Ishikawa (cell line): ENCODE measurements at regions not wholly inside any gene's neighbourhood (a gene's known extent, or its start where the extent isn't known, plus 50 kb on each side); places are given as distances from the start of the nearest gene placed in this dataset.

ENCODE experiments used
- TEAD4 ChIP-seq: IDR thresholded peaks from 2 replicates; pipeline ENCODE4 v1.6.1; 2012
- TF ChIP-seq, protein P1 (sequence below): IDR thresholded peaks from 2 replicates; pipeline ENCODE4 v1.6.1; 2012; ENCODE audit warnings: low read depth, mild to moderate bottlenecking

DNA sequence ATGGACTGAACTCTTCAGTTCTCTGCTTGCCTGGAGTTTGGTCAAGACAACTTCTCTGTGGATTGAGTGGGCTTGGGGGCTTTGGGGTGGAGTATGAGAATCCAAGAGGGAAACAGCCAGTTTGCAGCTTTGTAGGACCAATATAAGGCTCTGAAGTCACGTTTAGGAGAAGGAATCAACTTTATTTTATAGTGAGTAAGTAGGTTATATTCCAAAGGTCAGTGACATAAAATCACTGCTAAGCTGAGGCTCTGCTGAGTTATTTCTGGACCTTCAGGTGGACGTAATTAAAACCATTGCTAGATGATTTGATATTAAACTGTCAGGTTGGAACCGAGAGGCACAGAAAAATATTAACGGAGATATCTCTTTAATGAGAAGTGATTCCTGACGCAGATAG is 514.4 kb downstream of the DMAC1 start:
- TF ChIP-seq, protein P1, sequence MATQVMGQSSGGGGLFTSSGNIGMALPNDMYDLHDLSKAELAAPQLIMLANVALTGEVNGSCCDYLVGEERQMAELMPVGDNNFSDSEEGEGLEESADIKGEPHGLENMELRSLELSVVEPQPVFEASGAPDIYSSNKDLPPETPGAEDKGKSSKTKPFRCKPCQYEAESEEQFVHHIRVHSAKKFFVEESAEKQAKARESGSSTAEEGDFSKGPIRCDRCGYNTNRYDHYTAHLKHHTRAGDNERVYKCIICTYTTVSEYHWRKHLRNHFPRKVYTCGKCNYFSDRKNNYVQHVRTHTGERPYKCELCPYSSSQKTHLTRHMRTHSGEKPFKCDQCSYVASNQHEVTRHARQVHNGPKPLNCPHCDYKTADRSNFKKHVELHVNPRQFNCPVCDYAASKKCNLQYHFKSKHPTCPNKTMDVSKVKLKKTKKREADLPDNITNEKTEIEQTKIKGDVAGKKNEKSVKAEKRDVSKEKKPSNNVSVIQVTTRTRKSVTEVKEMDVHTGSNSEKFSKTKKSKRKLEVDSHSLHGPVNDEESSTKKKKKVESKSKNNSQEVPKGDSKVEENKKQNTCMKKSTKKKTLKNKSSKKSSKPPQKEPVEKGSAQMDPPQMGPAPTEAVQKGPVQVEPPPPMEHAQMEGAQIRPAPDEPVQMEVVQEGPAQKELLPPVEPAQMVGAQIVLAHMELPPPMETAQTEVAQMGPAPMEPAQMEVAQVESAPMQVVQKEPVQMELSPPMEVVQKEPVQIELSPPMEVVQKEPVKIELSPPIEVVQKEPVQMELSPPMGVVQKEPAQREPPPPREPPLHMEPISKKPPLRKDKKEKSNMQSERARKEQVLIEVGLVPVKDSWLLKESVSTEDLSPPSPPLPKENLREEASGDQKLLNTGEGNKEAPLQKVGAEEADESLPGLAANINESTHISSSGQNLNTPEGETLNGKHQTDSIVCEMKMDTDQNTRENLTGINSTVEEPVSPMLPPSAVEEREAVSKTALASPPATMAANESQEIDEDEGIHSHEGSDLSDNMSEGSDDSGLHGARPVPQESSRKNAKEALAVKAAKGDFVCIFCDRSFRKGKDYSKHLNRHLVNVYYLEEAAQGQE: no peak
- TF ChIP-seq TEAD4: no peak
